Activated CD8-positive, alpha-beta memory T cell treated with anti-CD3 and anti-CD28 coated beads for 1 hour (primary cell): ENCODE measurements at regions not wholly inside any gene's neighbourhood (a gene's known extent, or its start where the extent isn't known, plus 50 kb on each side); places are given as distances from the start of the nearest gene placed in this dataset.

Source experiments
- DNase-seq, 2 donors: peaks; one replicate each; pipeline ENCODE4 v3.0.0-alpha.2; 2020; ENCODE audit warnings: low read depth in 1 of 2; ENCODE audit errors: extremely low read depth in 1 of 2

- DNase-seq: no peak
These were observed 645.1 kb upstream of the PRKX start for GRCh38 chrX:4358577-4358976.

DNA sequence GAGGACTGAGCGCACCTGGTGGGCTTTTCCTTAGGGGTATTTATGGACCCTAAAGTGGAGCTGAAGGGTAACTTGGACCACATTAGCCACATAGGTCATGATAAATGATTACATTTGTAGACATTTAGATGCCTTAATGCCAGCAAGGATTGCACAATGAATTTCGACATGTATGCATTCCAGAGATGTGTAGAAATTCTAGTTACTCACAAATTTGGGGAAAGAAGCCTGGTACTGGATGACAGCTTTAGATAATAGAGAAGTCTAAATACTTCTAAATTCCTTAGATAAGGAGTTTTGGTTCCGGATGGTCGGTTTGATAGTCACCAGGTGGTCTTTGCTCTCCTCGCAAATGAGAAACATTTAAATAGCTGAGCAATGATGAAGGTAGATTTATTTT is 609.5 kb upstream of the PRKX start:
- DNase-seq: no peak

- no peak for DNase-seq
These were observed 607.0 kb upstream of the PRKX start for GRCh38 chrX:4320436-4320947.

DNA sequence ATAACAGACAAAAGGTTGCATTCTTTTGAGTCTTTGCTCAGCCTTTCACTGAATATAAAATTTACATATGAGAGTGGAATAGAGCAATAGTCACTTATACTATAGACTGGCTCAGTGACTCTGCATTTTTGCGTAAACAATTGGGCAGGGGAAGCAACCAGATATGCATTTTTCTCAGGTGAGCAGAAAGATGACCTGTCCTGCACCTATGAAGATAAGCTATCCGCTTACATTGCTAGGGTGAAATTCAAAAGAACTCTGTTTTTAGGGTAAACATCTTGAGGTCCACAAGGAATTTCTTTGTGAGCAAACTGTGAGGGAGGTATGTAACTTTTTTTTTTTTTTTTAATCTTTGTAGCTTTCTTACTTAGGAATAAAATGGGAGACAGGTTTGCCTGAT is 602.4 kb upstream of the PRKX start:
- DNase-seq: no peak

GRCh38 chrX:4314586-4314985 is 601.1 kb upstream of the PRKX start:
- DNase-seq: no peak

DNA sequence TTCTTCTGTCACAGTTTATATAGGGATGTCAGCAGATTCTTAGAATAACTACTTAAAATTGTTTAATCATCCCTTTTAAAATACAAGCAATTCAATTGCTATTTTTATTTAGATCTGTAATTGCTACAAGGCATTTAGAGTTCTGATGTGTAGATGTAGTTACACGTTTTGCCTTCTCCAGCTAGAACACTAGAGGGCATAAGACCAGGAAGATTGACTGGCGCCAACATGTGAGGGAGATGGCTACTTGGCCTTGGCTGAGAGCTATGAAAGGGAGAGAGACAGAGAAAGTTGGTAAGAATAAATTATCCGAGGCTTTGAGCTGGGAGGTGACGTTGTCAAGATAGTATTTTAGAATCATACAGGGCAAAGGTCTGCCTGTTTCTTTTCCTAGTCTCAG is 563.7 kb upstream of the PRKX start:
- no peak for DNase-seq

- no peak for DNase-seq
These were observed 555.2 kb upstream of the PRKX start for GRCh38 chrX:4268676-4269075.

DNA sequence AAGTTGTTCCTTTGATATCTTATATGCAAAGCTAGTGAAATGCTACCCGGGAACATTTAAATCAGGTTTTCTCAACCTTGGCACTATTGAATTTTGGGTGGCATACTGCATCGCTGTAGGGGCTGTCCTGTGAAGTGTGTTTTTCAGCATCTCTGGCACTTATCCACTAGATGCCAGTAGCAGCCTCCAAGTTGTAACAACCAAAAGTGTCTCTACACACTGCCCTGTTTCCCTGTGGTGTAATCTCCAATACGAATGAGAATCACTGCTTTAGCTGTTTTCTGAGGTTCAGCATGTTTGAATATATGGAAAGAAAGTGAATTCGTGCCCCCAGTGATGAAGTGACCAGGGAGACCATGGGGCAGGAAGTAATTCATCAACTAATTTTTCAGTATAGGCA is 551.6 kb upstream of the PRKX start:
- DNase-seq: no peak

GRCh38 chrX:4263030-4263803 is 549.8 kb upstream of the PRKX start:
- no peak for DNase-seq

- DNase-seq: no peak
These were observed 539.6 kb upstream of the PRKX start for GRCh38 chrX:4253092-4253491.

DNA sequence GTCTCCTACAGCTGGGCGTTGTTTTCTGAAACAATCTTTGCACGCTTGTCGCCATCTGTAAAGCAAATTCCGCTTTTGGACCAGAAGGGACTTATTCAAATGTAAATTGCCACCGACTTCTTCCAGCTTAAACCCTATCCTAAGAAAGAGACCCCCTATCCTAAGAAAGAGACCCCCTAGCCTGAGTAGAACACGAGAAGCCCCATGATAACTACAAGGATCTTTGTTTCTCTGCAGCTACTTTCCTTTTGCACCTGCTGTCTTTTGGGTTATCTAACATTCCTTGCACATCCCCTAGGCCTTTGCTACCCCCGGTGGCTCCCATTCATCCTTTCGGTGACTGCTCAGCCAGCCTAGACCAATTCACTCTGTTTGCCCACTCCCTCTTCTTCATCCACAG is 536.0 kb upstream of the PRKX start:
- no peak for DNase-seq

GRCh38 chrX:4243759-4244158 is 530.3 kb upstream of the PRKX start:
- no peak for DNase-seq

GRCh38 chrX:4240541-4241194 is 527.2 kb upstream of the PRKX start:
- no peak for DNase-seq

DNA sequence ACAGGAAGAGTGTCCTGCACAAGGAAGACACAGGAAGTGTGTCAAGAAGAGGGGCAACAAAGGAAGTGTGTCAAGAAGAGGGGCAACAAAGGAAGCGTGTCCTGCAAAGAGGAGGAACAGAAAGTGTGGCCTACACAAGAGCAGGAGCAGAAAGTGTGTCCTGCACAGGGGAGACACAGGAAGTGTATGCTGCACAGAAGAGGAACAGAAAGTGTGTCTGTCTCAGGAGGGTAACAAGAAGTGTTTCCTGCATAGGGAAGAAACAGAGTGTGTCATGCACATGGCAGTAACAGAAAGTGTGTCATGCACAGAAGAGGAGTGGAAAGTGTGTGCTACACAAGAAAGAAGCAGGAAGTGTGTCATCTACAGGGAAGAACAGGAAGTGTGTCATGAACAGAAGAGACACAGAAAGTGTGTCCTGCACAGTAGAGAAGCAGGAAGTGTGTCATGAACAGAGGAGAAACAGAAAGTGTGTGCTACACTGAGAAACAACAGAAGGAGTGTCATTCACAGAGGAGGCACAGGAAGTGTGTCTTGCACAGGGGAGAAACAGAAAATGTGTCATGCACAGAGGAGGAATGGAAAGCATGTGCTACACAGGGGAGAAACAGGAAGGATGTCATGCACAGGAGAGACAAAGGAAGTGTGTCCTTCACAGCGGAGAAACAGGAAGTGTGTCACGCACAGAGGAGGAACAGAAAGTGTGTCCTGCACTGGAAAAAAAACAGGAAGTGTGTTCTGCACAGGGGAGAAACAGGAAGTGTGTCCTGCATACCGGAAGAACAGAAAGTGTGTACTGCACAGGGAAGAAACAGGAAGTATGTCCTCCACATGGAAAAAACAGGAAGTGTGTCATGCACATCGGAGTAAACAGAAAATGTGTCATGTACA is 526.4 kb upstream of the PRKX start:
- no peak for DNase-seq

GRCh38 chrX:4238916-4239315 is 525.5 kb upstream of the PRKX start:
- DNase-seq: no peak

GRCh38 chrX:4225086-4225485 is 511.6 kb upstream of the PRKX start:
- no peak for DNase-seq

DNA sequence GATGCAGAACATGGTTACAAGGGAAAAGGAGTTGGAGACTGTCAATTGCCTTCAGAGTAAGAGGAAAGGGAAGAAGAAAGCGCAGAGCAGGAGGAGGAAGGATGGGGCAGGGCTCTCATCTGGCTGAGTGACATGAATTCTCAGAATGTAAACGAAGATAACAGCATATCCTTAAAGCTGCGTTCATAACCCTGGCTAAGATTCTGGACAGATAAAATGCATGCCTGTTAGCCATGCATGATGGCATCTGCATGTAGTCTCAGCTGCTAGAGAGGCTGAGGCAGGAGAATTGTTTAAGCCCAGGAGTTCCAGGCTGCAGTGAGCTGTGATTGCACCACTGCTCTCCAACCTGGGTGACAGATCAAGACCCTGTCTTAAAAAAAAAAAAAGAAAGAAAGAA is 493.5 kb upstream of the PRKX start:
- no peak for DNase-seq

GRCh38 chrX:4197971-4198370 is 484.5 kb upstream of the PRKX start:
- DNase-seq: no peak

DNA sequence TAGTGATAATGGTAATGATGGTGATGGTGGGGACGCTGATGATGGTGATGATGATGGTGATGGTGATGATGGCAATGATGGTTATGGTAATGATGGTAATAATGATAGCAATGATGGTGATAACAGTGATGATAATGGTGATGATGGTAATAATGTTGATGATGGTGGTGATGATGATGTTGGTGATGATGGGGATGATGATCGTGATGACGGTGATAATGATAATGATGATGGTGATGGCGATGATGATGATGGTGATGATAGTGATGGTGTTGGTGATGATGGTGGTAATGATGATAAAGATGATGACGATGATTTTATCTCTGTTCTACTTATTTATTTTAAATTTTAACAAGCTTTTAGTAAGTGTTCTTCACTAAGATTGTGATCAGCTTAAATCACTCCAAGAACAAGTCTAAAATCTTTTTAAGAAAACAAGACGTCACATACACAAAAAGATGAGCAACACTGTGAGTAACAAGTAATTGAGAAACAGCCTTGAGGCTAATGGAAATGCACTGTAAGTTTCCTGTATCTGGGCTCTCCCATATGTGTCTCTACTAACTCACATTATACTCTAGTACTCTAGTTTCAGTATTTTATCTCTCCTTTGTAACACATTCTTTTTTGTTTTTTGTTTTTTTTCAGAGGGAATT is 480.2 kb upstream of the PRKX start:
- no peak for DNase-seq

GRCh38 chrX:4186331-4186730 is 472.9 kb upstream of the PRKX start:
- DNase-seq: no peak

GRCh38 chrX:4185086-4185485 is 471.6 kb upstream of the PRKX start:
- DNase-seq: no peak
